Fibroblast of skin of left quadriceps (primary cell): ENCODE measurements at regions not wholly inside any gene's neighbourhood (a gene's known extent, or its start where the extent isn't known, plus 50 kb on each side); places are given as distances from the start of the nearest gene placed in this dataset.

Experiments
- DNase-seq, 2 experiments: peaks; one replicate each; pipeline ENCODE4 v3.0.0-alpha.2; 2013; ENCODE audit warnings: low read depth in 2 of 2

- no peak for DNase-seq
Measured at GRCh38 chr7:124330731-124331407, 298.0 kb upstream of the TMEM229A start.

DNA sequence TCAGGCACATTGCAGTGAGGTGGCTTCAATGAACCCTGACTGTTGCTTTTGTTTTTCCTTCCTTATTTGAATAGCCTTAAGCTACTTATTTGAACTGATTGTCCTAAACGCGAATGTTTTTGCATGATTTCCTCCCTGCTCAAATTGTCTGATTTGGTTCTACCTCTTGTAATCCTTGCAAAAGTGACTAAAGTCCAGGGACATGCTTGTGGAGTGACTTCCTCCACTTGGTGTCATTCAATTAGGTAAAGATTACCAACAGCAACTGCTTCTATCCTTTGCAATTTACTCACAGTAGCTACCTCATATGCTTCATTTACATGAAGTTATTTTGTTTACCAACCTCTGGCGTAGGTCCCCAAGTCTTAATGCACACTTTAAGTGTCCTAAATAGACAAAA, 295.9 kb upstream of the TMEM229A start:
- DNase-seq: no peak

GRCh38 chr7:124324262-124324661, 291.4 kb upstream of the TMEM229A start:
- no peak for DNase-seq

- no peak for DNase-seq
Measured at GRCh38 chr7:124323597-124323996, 290.7 kb upstream of the TMEM229A start.

- DNase-seq: no peak
Measured at GRCh38 chr7:124322561-124322960, 289.7 kb upstream of the TMEM229A start.

DNA sequence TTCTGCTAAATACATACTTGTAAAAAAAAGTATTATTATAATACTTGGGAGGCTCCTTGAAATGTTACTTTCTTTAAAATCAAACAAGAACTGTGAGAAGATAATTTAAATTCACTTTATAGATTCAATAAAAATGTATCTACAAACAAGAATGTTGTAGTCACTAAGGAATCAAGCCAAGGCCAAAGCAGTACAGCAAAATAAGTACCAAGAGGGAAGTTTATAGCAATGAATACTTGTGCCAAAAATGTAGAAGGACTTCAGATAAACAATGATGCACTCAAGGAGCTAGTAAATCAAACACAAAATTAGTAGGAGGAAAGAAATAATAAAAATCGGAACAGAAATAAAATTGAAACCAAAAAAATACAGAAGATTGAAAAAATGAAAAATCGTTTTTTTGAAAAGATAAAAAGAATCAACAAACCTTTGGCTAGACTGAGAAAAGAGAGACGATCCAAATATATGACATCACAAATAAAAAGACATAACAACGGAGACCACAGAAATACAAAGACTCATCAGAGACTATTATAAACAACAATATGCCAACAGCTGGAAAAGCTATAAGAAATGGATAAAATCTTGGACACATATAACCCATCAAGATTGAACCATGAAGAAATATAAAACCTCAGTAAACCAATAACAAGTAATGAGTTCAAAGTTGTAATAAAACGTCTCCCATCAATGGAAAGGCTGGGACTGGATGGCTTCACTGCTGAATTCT, 286.0 kb upstream of the TMEM229A start:
- DNase-seq: no peak

- no peak for DNase-seq
Measured at GRCh38 chr7:124310934-124311390, 278.1 kb upstream of the TMEM229A start.

DNA sequence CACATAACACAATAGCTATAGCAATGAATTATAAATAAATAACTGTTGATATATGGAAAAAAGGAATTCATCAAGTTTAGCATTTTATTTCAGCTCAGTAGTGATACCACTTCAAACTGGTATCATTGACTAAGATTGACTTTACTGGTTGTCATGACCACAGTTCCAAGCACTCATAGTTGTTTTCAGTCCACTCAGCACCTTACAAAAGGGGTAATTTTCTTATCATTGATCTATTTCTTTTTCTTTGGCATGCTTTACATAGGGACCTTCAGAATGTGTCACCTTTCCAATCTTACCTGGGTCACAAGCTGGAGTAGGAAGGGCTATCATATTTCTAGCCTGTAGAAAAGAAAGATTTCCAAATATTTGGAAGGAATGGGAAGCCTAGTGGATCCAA, 275.5 kb upstream of the TMEM229A start:
- no peak for DNase-seq

DNA sequence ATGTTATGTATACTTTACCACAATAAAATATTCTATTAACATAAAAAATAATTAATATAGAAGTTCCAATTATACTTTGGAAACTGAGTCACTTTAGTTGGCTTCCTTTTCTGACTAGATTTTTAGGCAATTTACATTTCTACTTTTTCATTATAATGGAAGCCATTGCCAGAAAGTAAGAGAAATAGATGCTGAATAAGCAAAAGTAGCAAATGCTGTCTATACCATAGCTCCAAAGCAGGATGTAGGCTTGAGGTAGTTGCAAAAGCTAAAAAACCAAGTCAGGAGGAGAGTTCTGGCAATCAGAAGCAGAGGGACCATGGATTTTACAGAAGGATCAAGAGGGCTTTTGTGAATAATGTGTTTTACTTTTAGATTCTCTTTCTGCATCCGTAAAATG, 262.4 kb upstream of the TMEM229A start:
- no peak for DNase-seq

DNA sequence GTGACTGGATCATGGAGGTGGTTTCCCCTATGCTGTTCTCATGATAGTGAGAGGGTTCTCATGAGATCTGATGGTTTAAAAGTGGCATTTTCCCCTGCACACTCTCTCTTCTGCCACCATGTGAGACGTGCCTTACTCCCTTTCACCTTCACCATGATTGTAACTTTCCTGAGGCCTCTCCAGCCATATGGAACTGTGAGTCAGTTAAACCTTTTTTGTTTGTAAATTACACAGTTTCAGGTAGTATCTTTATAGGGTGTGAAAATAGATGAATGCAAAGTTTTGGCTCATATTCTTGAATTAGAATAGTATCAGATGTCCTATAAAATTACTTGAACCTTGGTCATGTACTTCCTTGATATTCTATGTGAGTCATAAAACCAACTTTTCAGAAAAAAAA, 252.1 kb upstream of the TMEM229A start:
- no peak for DNase-seq

DNA sequence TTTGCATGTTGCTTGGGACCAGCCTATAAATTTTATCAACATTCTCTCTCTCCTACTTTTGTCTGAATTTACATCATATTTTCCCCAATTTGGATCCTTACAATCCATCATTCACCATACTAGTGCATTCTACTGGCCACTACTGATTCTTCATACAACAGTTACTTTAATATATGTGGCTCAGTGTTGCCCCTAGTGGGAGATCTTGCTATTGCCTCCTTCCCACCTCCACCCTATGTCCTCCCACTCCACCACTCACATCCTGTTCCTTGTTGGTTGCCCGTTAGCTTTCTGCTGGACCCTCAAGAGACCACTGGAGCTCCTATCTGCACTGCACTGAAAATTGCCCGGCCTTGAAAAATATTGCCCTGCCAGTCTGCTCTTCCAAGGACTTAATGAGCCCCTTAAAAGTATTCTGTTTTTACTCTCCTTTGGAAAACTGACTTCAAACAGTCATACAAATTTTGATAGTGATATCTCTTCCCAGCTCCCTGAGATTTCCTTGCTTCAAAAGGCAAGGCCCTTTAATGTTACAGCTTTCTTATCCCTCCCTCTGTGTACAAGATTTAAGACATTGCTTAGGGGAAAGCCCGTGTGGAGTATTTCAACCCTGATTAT, 243.2 kb upstream of the TMEM229A start:
- DNase-seq: no peak

- no peak for DNase-seq
Measured at GRCh38 chr7:124275411-124275810, 242.5 kb upstream of the TMEM229A start.

GRCh38 chr7:124269774-124270173, 236.9 kb upstream of the TMEM229A start:
- no peak for DNase-seq

DNA sequence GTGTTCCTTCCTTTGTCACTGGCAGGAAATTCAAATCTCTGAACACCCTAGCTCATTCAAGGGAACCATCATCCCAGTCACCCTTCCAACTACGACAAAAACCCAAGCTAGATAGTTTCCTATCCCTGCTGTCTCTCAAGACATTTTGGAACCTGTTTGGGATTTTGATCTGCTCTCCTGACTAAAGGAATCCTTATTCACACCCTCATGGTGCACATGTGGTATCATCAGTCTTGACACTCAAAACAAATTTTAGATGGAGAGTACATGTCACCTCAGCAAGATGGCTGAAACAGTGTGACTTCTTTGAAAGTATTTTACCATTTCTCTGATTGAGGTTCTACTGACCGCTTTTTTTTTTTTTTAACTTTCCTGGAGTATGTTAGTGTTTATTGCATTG, 234.3 kb upstream of the TMEM229A start:
- DNase-seq: no peak

DNA sequence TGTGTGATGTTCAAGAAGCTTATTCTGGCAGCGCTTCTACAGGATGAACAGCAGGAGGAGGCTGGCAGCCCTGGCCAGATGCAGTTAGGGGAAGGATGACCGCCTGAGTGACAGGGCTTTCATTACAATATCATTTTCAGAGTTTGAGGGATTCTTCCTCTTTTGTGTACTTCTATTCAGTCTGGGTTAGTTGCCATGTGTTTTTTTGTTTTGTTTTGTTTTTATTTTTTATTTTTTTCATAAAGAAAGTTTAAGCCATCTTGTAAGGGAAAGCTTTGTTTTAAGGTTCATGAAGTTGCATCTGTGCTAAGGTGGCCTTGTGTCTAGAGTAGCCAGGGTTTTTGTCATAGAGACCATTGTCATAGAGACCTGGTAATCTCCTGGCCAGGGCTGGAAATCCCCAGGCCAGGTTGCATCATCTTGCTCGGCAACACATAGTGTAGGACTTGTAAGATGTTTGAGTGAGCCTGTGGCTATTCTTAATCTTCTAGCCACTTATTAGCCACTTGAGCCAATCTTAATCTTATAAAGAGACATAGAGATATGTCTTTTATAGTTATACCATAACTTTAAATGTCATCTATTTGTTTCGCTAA, 230.5 kb upstream of the TMEM229A start:
- no peak for DNase-seq

DNA sequence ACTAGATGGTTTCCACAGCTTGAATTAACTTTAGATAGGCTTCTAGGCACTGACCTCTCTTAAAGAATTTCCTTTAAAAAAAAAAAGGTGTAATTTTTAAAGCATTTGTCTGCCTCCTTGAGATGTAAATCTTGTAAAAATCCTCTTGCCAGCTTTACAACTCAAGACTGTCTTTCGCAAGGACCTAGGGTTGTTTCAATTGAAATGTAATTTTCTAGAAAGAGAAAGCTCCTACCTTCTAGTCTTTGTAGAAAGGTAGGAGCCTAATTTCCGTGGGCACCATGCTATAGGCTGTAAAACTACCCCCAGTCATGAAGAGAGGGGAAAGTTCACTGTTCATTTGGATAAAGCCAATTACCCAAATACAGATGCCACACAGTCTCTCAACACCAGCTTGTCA, 228.8 kb upstream of the TMEM229A start:
- DNase-seq: no peak

DNA sequence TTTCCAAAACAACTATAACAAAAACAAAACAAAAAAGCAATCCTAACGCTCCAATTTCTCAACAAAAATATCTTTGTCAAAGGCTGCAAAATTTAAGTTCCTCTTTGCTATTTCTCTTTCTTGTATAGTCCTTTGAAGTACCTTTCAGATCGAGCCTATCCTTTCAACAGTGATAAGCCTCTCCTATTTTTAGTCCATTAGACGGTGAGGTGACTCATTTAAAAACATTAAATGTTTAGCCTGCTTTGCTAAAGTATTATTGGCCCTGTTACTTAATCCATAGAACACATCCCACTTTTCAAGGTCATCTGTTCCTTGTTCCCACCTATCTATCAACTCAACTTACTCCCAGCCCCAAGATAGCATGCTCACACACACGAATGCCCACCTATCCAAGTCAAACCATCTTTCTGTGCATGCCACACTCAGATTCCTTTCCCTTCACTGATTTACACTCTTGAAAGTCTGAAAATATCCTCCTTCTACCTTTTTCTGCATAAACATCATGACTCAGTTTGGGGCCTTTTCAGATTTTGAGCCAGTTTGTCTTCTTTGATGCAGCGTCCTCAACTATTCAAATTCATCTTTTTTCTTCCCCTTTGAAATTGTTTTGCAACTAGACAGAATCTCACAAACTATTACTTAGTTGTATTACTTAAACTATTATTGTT, 224.9 kb upstream of the TMEM229A start:
- no peak for DNase-seq

GRCh38 chr7:124255041-124255655, 222.3 kb upstream of the TMEM229A start:
- DNase-seq: no peak

DNA sequence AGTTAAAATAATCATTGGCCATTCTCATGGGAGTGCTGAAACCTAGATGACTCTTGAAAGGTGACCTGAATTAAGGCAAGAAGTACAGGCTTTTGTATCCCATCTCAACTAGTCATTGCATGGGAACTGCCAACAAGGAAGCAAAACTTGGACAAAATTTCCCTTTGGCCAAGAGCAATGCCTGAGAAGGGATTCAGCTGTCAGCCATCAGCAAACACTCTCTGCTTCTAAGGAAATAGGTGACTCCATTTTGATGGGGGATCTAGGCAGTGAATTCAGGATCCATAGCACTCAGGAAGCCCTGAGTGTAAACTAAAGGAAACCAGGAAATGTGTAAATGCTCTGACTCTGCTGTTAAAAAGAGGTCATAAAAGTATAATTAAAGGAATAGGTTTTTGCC, 221.5 kb upstream of the TMEM229A start:
- no peak for DNase-seq

GRCh38 chr7:124251636-124252035, 218.8 kb upstream of the TMEM229A start:
- no peak for DNase-seq

DNA sequence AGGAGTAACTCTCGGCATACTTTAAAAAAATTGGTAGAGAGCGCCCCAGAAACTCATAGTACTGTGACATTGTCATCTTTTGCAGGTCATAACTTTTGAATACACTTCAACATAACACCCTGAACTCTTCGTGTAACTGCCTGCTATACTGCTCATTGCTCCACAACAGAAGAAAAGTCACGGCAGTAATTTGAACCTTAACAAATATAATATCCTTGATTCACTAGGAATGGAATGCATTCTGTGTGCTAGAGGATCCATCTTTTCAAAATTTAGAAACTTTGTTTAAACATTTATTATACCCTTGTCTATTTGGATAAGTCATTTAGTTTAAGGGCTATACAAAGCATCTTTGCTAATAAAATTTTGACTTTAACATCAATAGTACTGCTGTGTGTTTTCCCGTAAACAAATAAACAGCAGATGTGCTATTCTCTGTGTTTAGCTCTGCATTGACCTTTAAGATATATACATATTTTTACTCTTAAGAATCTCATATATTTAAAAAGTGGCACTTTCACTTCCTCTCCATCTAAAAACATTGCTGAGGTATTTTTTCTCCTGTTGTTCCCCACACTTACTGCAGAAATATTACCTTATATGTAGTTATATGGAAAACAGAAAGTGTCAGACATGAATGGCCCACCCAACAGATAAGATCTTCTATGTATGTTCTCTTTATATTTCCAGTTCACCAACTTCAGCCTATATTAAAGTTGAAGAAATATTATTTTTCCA, 217.6 kb upstream of the TMEM229A start:
- DNase-seq: no peak
